Pulmonary artery endothelial cell (primary cell): ENCODE measurements at regions not wholly inside any gene's neighbourhood (a gene's known extent, or its start where the extent isn't known, plus 50 kb on each side); places are given as distances from the start of the nearest gene placed in this dataset.

Experiments
- DNase-seq: peaks from one replicate; pipeline ENCODE4 v3.0.0-alpha.2; 2011; ENCODE audit warnings: low read depth, low spot score

GRCh38 chr10:129033790-129034272, 433.2 kb upstream of the MGMT start:
- no peak for DNase-seq

- DNase-seq: no peak
Measured at GRCh38 chr10:129035052-129035827, 431.8 kb upstream of the MGMT start.

GRCh38 chr10:129038522-129038921, 428.5 kb upstream of the MGMT start:
- DNase-seq: no peak

- no peak for DNase-seq
Measured at GRCh38 chr10:129039406-129040370, 427.4 kb upstream of the MGMT start.

GRCh38 chr10:129040377-129040776, 426.7 kb upstream of the MGMT start:
- no peak for DNase-seq

- DNase-seq: no peak
Measured at GRCh38 chr10:129041916-129042315, 425.1 kb upstream of the MGMT start.

GRCh38 chr10:129042776-129043595, 424.1 kb upstream of the MGMT start:
- no peak for DNase-seq

GRCh38 chr10:129043691-129044090, 423.4 kb upstream of the MGMT start:
- no peak for DNase-seq

GRCh38 chr10:129045599-129045998, 421.4 kb upstream of the MGMT start:
- no peak for DNase-seq

GRCh38 chr10:129046065-129046681, 420.9 kb upstream of the MGMT start:
- no peak for DNase-seq

GRCh38 chr10:129046962-129047361, 420.1 kb upstream of the MGMT start:
- no peak for DNase-seq

- no peak for DNase-seq
Measured at GRCh38 chr10:129047600-129047999, 419.4 kb upstream of the MGMT start.

- no peak for DNase-seq
Measured at GRCh38 chr10:129048513-129048912, 418.5 kb upstream of the MGMT start.

- DNase-seq: no peak
Measured at GRCh38 chr10:129049501-129049900, 417.5 kb upstream of the MGMT start.

- DNase-seq: no peak
Measured at GRCh38 chr10:129055225-129055624, 411.8 kb upstream of the MGMT start.

GRCh38 chr10:129055986-129056385, 411.1 kb upstream of the MGMT start:
- no peak for DNase-seq

GRCh38 chr10:129056734-129057689, 410.0 kb upstream of the MGMT start:
- DNase-seq: no peak

GRCh38 chr10:129057856-129058663, 409.0 kb upstream of the MGMT start:
- DNase-seq: no peak

GRCh38 chr10:129058664-129059155, 408.3 kb upstream of the MGMT start:
- no peak for DNase-seq
